OCI-LY7 (cell line): ENCODE measurements at regions not wholly inside any gene's neighbourhood (a gene's known extent, or its start where the extent isn't known, plus 50 kb on each side); places are given as distances from the start of the nearest gene placed in this dataset.

ENCODE experiments used
- BruUV-seq: library from RNA; stranded (reverse); fragments of 400-500 nt; replicated peaks from 2 replicates; lab custom pipeline; 2021; lab: Mats Ljungman, UMichigan
- CTCF ChIA-PET: fragments of 300-600 bp; sonication (Branson Sonifier 250); formaldehyde crosslinking; loops from one replicate; lab custom pipeline; 2022; ENCODE audit warnings: antibody characterized with exemption; ENCODE audit not compliant: unreplicated experiment; lab: Charles Lee
- POLR2A ChIA-PET: fragments of 300-600 bp; sonication (Branson Sonifier 250); formaldehyde crosslinking; loops from one replicate; lab custom pipeline; 2022; ENCODE audit warnings: antibody characterized with exemption; lab: Charles Lee
- DNase-seq: peaks from one replicate; pipeline ENCODE4 v3.0.0-alpha.2; 2015; ENCODE audit warnings: low spot score
- H2AFZ ChIP-seq: fragments of 200-600 bp; sonication (generic), shearing (Covaris generic); 2 replicates; pipeline ENCODE4 v1.6.1; 2014; ENCODE audit warnings: mild to moderate bottlenecking, antibody characterized with exemption, low read length, moderate library complexity
- H3K27ac ChIP-seq: fragments of 200-600 bp; sonication (generic); 2 replicates; pipeline ENCODE4 v1.5.1; 2014; ENCODE audit warnings: mixed run types, low read depth, mild to moderate bottlenecking, moderate library complexity, low read length, inconsistent platforms; ENCODE audit not compliant: poor library complexity, severe bottlenecking
- H3K36me3 ChIP-seq: fragments of 200-600 bp; sonication (generic); 2 replicates; pipeline ENCODE4 v1.6.1; 2014; ENCODE audit warnings: mild to moderate bottlenecking, antibody characterized with exemption, low read length, moderate library complexity, mixed read lengths; ENCODE audit not compliant: insufficient read depth
- H3K4me1 ChIP-seq: fragments of 200-600 bp; sonication (generic); 2 replicates; pipeline ENCODE4 v1.5.1; 2014; ENCODE audit warnings: mild to moderate bottlenecking, low read length; ENCODE audit not compliant: insufficient read depth, poor library complexity, severe bottlenecking
- H3K4me2 ChIP-seq: fragments of 200-600 bp; sonication (generic); 2 replicates; pipeline ENCODE4 v1.6.1; 2014; ENCODE audit warnings: mild to moderate bottlenecking, low read length
- H3K4me3 ChIP-seq: fragments of 200-600 bp; sonication (generic); 2 replicates; pipeline ENCODE4 v1.5.1; 2014; ENCODE audit warnings: mild to moderate bottlenecking, low read depth, low read length; ENCODE audit not compliant: poor library complexity, severe bottlenecking
- H3K79me2 ChIP-seq: fragments of 200-600 bp; sonication (generic); 2 replicates; pipeline ENCODE4 v1.6.1; 2016; ENCODE audit warnings: low read depth, mild to moderate bottlenecking, low read length, moderate library complexity, mixed read lengths; ENCODE audit not compliant: insufficient read depth
- H3K9me2 ChIP-seq: fragments of 200-600 bp; sonication (generic); 2 replicates; pipeline ENCODE4 v1.6.1; 2016; ENCODE audit warnings: mild to moderate bottlenecking, low read length, mixed read lengths; ENCODE audit not compliant: insufficient read depth
- H3K9me3 ChIP-seq: fragments of 200-600 bp; sonication (generic); 2 replicates; pipeline ENCODE4 v1.6.1; 2014; ENCODE audit warnings: mild to moderate bottlenecking, mixed run types, low read length, mixed read lengths
- H4K20me1 ChIP-seq: fragments of 200-600 bp; sonication (generic); 2 replicates; pipeline ENCODE4 v1.6.1; 2014; ENCODE audit warnings: mild to moderate bottlenecking, antibody characterized with exemption, low read length, moderate library complexity, mixed read lengths; ENCODE audit not compliant: insufficient read depth
- EZH2phosphoT487 ChIP-seq: fragments of 200-600 bp; sonication (generic); IDR thresholded peaks from 2 replicates; pipeline ENCODE4 v1.6.1; 2018; ENCODE audit warnings: low read depth, borderline replicate concordance, mild to moderate bottlenecking, mixed run types, antibody characterized with exemption, low read length, moderate library complexity, mixed read lengths
- intact Hi-C: fragments of 100-400 bp; cut with micrococcal nuclease; formaldehyde crosslinking; loops from one replicate; pipeline ENCODE4 v1.10.0; 2022; ENCODE audit not compliant: unreplicated experiment
- TF ChIP-seq, protein P1 (sequence below): fragments of 200-600 bp; sonication (generic); conservative IDR thresholded peaks from 2 replicates; pipeline ENCODE4 v1.5.1; 2014; ENCODE audit warnings: mild to moderate bottlenecking, antibody characterized with exemption, low read length, moderate library complexity, mixed read lengths

DNA sequence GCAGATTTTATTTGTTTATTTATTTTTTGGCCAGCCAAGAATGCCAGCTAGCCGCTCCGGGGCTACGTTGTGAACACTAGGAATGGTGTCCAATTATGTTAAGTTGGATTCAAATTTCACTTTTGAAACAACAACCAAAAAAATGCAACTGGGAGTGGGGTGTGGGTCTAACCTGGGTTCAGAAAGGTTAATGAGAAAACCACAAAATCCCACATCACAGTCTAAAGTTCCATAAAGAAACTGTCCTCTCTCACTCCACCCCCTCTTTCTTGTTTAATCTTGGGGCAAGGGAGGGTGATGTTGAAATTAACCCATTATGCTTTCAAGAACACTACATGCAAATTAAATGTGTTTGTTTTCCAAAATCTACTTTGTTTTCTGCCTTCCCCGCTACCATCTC is 77.2 kb downstream of the LINC00237 start:
- BruUV-seq: no TSS peak
- Histone ChIP-seq H3K4me1 (no peaks in the 10 kb centered on the region), H3K4me2 (no peak overlapping the region), H4K20me1 (no peaks in the 10 kb centered on the region), H3K4me3 (no peak overlapping the region), H3K9me3 (no peaks in the 10 kb centered on the region), H2AFZ (no peak overlapping the region), H3K9me2 (no peaks in the 10 kb centered on the region), H3K27ac (no peak overlapping the region), H3K36me3 (no peaks in the 10 kb centered on the region), H3K79me2 (no peaks in the 10 kb centered on the region)
- TF ChIP-seq, protein P1, sequence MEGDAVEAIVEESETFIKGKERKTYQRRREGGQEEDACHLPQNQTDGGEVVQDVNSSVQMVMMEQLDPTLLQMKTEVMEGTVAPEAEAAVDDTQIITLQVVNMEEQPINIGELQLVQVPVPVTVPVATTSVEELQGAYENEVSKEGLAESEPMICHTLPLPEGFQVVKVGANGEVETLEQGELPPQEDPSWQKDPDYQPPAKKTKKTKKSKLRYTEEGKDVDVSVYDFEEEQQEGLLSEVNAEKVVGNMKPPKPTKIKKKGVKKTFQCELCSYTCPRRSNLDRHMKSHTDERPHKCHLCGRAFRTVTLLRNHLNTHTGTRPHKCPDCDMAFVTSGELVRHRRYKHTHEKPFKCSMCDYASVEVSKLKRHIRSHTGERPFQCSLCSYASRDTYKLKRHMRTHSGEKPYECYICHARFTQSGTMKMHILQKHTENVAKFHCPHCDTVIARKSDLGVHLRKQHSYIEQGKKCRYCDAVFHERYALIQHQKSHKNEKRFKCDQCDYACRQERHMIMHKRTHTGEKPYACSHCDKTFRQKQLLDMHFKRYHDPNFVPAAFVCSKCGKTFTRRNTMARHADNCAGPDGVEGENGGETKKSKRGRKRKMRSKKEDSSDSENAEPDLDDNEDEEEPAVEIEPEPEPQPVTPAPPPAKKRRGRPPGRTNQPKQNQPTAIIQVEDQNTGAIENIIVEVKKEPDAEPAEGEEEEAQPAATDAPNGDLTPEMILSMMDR: no peak
- no peak for TF ChIP-seq EZH2phosphoT487
- CTCF ChIA-PET: no interaction called here
- POLR2A ChIA-PET: no interaction called here
- no peak for DNase-seq
- intact Hi-C loops: no loop called here

- no peak overlapping the region for H3K4me2 ChIP-seq
- DNase-seq: no peak
- H3K79me2 ChIP-seq: no peaks in the 10 kb centered on the region
- POLR2A ChIA-PET: interaction anchor here (0.7 kb wide), 2 partner anchors 114 to 1538 kb away, joined by 5 to 6 read pairs; no protein-coding TSS in a partner anchor
- H3K4me3 ChIP-seq: no peak overlapping the region
- no peaks in the 10 kb centered on the region for H3K36me3 ChIP-seq
- no peaks in the 10 kb centered on the region for H3K9me3 ChIP-seq
- BruUV-seq: no TSS peak
- H3K9me2 ChIP-seq: no peaks in the 10 kb centered on the region
- H4K20me1 ChIP-seq: no peaks in the 10 kb centered on the region
- TF ChIP-seq EZH2phosphoT487: no peak
- TF ChIP-seq, protein P1: no peak
- CTCF ChIA-PET: interaction anchor here (0.6 kb wide), 1 partner anchor 9 kb away, joined by 5 read pairs; no protein-coding TSS in a partner anchor
- intact Hi-C loops: no loop called here
- no peak overlapping the region for H2AFZ ChIP-seq
- no peak overlapping the region for H3K27ac ChIP-seq
- H3K4me1 ChIP-seq: no peaks in the 10 kb centered on the region
These were observed 77.7 kb downstream of the LINC00237 start for GRCh38 chr20:21028436-21028835.

GRCh38 chr20:21027569-21027968 is 78.6 kb downstream of the LINC00237 start:
- Histone ChIP-seq H3K9me3 (no peaks in the 10 kb centered on the region), H3K4me1 (no peaks in the 10 kb centered on the region), H3K4me3 (no peak overlapping the region), H3K27ac (no peak overlapping the region), H4K20me1 (no peaks in the 10 kb centered on the region), H3K9me2 (no peaks in the 10 kb centered on the region), H3K4me2 (no peak overlapping the region), H3K79me2 (no peaks in the 10 kb centered on the region), H3K36me3 (no peaks in the 10 kb centered on the region), H2AFZ (no peak overlapping the region)
- no peak for TF ChIP-seq EZH2phosphoT487
- TF ChIP-seq, protein P1: no peak; the same call in 1 of the 2 replicates
- POLR2A ChIA-PET: no interaction called here
- DNase-seq: no peak
- CTCF ChIA-PET: no interaction called here
- BruUV-seq: no TSS peak
- intact Hi-C loops: no loop called here
